Thymus (tissue), 11 donors: ENCODE measurements at regions not wholly inside any gene's neighbourhood (a gene's known extent, or its start where the extent isn't known, plus 50 kb on each side); places are given as distances from the start of the nearest gene placed in this dataset.
A peak's percentile ranks its signal among the peaks of the same experiment; 100 is the strongest.
"Not testable (repeated sequence)": the region's sequence is repeated elsewhere in the genome, so short reads cannot be mapped to it uniquely, and the experiment has no call there.

ENCODE experiments used
- DNase-seq, 9 donors: peaks; one replicate each; pipeline ENCODE4 v3.0.0-alpha.2; 2013; ENCODE audit warnings: low spot score in 9 of 9, low read depth in 6 of 9, missing footprints in 1 of 9
- H3K27ac ChIP-seq, 2 donors: one replicate each; pipeline ENCODE4 v1.5.1; 2013; ENCODE audit warnings: control low read depth in 1 of 2, low read depth in 1 of 2, low read length in 1 of 2, mild to moderate bottlenecking in 1 of 2, moderate library complexity in 1 of 2
- H3K27me3 ChIP-seq, 2 donors: one replicate each; pipeline ENCODE4 v1.5.1; 2013; ENCODE audit warnings: low read length in 1 of 2; ENCODE audit not compliant: control insufficient read depth in 2 of 2, insufficient read depth in 1 of 2
- H3K36me3 ChIP-seq, 2 donors: one replicate each; pipeline ENCODE4 v1.5.1; 2013; ENCODE audit warnings: low read length in 1 of 2, mild to moderate bottlenecking in 1 of 2, moderate library complexity in 1 of 2; ENCODE audit not compliant: control insufficient read depth in 2 of 2, insufficient read depth in 2 of 2
- H3K4me1 ChIP-seq, 2 donors: one replicate each; pipeline ENCODE4 v1.5.1; 2013; ENCODE audit warnings: low read length in 2 of 2; ENCODE audit not compliant: control insufficient read depth in 2 of 2, insufficient read depth in 2 of 2
- H3K4me3 ChIP-seq, 2 donors: one replicate each; pipeline ENCODE4 v1.5.1; 2013; ENCODE audit warnings: low read length in 2 of 2, control low read depth in 1 of 2, mild to moderate bottlenecking in 1 of 2
- H3K9me3 ChIP-seq, 2 donors: one replicate each; pipeline ENCODE4 v1.5.1; 2013; ENCODE audit warnings: low read length in 1 of 2, mild to moderate bottlenecking in 1 of 2; ENCODE audit not compliant: control insufficient read depth in 2 of 2, insufficient read depth in 1 of 2
- WGBS: extraction: QIAGEN DNeasy Blood & Tissue Kit; methylation state at CpG from one replicate; pipeline ENCODE4 v1.1.7; 2013; 5-methylcytosine and 5-hydroxymethylcytosine counted together
- donor health status: healthy.

DNA sequence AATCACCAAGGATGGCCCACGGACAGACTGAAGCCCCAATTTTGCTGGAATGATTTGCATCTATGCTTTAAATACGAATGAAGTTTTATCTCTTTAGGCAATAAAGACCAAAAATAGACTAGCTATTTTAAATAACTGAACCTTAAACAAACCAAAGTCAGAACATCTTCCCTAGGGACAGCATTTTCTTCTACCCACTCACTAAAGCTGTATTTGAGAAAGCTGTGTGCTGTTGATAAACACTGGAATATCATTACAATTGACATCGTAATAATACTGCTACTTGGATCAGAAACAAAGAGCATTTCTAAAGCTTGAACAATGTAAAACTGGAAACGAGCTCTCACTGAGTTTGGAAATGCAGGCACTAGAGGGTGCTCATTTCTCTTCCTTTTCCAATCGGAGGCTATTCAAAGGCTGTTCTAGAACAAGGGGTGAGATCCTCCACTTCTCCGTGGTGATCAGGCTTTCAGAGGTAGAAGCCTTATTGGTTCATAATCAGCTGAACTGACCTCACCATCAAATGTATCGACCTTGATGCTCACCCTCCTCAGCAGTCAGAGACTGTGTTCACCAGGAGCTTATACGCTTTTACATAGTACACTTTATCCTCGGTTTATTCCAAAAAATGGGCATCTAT is 225.3 kb upstream of the PRSS1 start:
- 69% methylated on average over 9 of the region's 9 CpGs for WGBS
- H3K27ac ChIP-seq = no peak overlapping the region
- DNase-seq = no peak

DNA sequence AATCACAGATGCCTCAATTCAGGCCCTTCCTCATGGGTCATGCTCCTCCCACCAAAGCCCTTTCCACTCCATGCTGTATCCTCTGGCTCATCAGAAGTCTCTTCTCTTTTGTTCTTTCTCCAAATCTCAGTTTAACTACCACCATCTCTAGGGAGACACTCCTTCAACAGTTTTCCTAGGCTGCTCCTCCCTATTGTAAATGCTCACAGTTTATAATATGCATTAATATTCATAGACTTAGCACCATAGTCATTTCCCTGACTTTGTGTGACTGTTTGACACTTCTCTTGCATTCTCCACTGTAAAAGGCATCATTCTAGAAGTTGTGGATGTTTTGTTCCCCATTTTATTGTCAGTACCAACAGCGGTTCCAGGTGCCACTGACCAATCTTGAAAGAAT is 226.5 kb upstream of the PRSS1 start:
- no peaks in the 10 kb centered on the region for H3K9me3 ChIP-seq
- 97% methylated on average over 1 of the region's 1 CpG for WGBS
- H3K4me3 ChIP-seq = no peak overlapping the region
- no peak for DNase-seq
- no peaks in the 10 kb centered on the region for H3K36me3 ChIP-seq
- H3K4me1 ChIP-seq = peaks cover 10 to 61% of the 10 kb centered on the region in 2 donors
- H3K27me3 ChIP-seq = no peaks in the 10 kb centered on the region
- no peak overlapping the region for H3K27ac ChIP-seq

More for the DNA sequence above, 225.3 kb upstream of the PRSS1 start:
- no peak overlapping the region for H3K4me3 ChIP-seq
- no peaks in the 10 kb centered on the region for H3K9me3 ChIP-seq
- H3K36me3 ChIP-seq = no peaks in the 10 kb centered on the region
- no peaks in the 10 kb centered on the region for H3K27me3 ChIP-seq
- peaks cover 10 to 61% of the 10 kb centered on the region in 2 donors for H3K4me1 ChIP-seq

DNA sequence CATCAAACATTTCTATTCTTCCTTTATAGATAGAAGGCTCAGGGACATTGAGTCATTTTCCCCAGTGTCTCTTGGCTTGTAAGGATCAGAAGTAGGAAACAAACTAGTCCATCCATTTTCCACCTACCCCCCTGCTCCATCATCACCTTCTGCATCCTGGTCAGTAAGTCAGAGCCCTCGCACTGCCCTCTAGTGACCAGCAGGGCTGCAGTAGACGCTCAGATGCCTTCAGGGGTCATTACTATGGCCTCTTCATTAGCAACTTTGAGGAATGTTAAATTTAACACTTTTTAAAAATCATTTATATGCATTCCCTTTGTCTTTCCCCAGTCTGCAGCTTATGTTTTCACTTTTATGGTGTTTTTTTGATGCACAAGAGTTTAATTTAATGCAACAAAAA is 228.4 kb upstream of the PRSS1 start:
- not testable (repeated sequence) for H3K9me3 ChIP-seq

DNA sequence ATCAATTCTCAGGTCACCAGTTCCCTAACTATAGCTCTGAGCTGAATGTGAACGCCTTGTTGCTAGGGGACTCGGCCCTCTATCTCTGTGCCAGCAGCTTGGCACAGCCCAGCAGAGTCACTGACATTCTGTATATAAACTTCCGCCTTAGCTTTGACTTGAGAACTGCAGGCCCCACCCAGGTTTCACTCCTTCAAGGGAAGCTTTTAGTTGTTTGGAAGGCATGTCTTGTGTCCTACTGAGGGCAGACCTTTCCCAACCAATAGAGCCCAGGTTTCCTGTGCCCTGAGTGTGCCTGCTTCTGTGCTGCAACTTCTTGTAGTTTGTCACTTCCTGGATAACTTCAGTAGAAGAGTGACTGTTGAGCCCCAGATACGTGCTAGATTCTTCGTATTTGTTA is 228.8 kb upstream of the PRSS1 start:
- 63% methylated on average over 5 of the region's 5 CpGs for WGBS
- Histone ChIP-seq H3K27ac (peak overlapping the region; percentile 60 to 80), H3K4me1 (peaks cover 12 to 68% of the 10 kb centered on the region in 2 donors)
- not testable (repeated sequence) for H3K4me3 ChIP-seq, DNase-seq, H3K9me3 ChIP-seq, H3K36me3 ChIP-seq, H3K27me3 ChIP-seq

More for the DNA sequence above, 228.4 kb upstream of the PRSS1 start:
- H3K4me1 ChIP-seq = peaks cover 12 to 66% of the 10 kb centered on the region in 2 donors
- H3K36me3 ChIP-seq, H3K27me3 ChIP-seq, DNase-seq, H3K4me3 ChIP-seq: not testable (repeated sequence)
- 69% methylated on average over 2 of the region's 2 CpGs for WGBS
- H3K27ac ChIP-seq = peak overlapping the region; percentile 60 to 80

DNA sequence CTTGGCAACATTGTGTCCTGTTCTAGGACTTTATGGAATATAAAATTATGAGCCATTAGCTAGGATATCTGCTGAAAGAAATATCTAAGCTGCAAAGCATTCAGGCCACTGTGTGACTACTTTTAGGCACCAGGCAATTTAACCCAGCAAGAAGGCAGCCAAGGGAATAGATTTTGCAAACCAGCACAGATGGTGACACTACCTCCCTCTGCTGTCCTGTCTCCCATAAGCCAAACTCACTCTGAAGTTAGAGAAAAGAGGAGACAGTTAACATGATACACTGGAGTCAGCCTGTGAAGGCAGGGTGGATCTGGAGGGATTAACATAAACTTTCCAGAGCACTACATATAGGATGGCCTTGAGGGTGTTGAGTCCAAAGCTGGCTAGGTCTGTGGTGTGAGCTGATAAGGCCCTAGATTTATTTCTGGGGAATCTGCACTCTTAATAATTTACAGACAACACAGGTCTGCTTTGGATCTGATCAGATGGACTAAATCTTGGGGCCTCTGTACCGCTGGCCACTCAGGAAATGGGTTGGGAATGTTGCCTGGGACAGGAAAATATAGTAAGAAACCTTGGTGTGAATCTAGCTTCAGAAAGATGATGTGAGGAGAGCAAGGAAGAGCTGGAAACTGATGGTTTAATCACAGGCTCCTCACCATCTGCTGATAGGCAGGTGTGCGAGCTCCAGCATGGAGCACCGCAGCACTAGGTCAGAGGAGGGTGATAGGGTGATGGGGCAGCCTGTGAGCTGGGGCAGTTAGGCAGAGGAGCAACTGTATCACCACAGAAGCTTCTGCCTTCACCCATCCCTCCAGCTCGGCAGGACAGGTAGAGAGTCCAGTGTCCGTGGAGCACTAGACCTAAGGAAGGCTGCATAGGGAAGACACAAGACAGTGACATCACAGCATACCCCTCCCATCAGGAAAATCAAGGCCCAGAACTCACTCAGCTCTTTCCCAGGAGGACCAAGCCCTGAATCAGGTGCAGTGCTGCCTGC is 229.9 kb upstream of the PRSS1 start:
- 58% methylated on average over 5 of the region's 5 CpGs for WGBS

DNA sequence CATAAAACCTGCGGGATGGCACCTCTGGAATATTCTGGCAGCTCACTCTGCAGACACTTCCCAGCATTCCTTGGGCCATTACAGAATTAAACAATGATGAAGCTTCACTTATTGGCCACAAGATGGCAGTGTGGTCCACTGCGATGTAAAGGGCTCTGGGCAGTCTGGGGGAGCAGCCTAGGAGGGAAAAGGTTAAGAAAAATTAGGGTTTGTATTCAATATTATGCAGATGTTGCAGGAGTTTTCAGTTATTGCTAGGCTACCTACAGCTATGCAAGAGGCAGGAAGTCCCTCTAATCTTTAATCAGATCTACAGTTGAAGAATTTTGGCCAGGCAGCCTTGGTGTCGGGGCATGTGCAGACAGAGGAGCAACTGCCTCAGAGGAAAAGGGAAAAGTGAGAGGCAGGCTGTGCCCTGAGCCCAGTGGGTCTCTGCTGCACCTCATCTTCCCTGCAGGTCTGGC is 233.2 kb upstream of the PRSS1 start:
- DNase-seq = peak in 7 of 9 donors; percentile 43 to 80 (median 62)
- no peaks in the 10 kb centered on the region for H3K36me3 ChIP-seq
- H3K4me3 ChIP-seq = no peak overlapping the region
- H3K27ac ChIP-seq = peak overlapping the region; percentile 8 to 75
- H3K4me1 ChIP-seq = peaks cover 12 to 72% of the 10 kb centered on the region in 2 donors
- 6% methylated on average over 3 of the region's 3 CpGs for WGBS
- no peaks in the 10 kb centered on the region for H3K27me3 ChIP-seq
- no peaks in the 10 kb centered on the region for H3K9me3 ChIP-seq

More for the DNA sequence above, 229.9 kb upstream of the PRSS1 start:
- no peaks in the 10 kb centered on the region for H3K27me3 ChIP-seq
- H3K4me3 ChIP-seq = no peak overlapping the region
- H3K9me3 ChIP-seq = no peaks in the 10 kb centered on the region
- peaks cover 12 to 77% of the 10 kb centered on the region in 2 donors for H3K4me1 ChIP-seq
- peak overlapping the region; percentile 74 to 80 for H3K27ac ChIP-seq
- H3K36me3 ChIP-seq = no peaks in the 10 kb centered on the region
- no peak for DNase-seq

DNA sequence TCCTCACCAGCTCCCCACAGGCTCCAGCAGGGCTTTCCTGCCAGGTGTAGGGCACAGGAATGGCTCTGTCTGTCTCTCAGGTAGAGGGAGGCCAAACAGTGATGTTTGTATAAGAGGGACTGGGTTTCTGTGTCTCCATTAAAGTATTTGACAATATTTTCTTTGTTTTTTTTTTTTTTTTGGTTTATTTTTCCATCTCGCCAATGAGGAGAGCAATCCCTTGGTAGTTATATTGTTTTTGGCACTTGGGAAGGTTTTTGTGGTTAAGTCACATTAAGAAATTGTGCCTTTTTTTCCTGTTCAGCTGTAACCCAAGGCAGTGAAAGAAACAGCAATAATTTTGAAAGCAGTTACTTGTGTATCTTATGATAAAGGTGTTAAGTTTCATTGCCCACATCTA is 234.6 kb upstream of the PRSS1 start:
- not testable (repeated sequence) for H3K36me3 ChIP-seq, H3K27me3 ChIP-seq, H3K9me3 ChIP-seq, H3K4me3 ChIP-seq, DNase-seq
- 38% methylated on average over 1 of the region's 1 CpG for WGBS
- peaks cover 5 to 66% of the 10 kb centered on the region in 2 donors for H3K4me1 ChIP-seq
- peak overlapping the region in 1 of 2 donors; percentile 62 for H3K27ac ChIP-seq

DNA sequence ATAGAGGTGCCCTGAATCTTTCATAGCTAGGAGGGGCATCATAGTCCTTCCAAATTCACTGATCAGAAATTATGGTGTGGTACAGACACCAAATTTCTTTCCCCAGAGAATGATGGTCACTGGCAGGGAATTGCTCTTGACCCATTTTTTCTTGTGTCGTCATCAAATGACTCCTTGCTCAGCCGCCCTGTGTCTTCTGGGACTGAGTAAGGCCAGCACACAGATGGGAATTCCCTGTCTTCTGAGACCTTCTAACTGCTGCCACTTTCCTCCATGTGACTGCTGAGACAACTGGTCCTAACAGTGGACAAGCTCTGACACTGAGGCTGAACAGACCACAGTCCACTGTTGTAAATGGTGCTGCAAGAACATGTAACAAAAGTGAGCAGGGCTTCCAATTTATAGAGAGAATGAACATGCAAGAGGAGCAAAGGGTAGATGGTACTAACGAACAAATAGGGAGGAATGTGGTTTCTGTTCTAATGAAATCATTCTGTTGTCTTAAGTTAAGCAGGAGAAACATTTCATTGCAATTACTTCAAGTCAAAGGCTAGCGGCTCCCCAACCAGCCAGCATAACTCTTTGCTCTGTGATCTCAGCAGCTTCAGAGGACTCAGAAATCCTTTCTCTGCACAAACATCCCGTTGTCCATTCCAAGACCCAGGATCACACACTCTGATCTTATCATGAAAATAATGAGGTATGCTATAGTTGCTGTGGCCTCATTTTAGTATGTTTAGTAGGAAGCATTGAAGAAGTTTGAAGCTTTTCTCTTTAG is 235.9 kb upstream of the PRSS1 start:
- H3K4me3 ChIP-seq = no peak overlapping the region
- no peaks in the 10 kb centered on the region for H3K27me3 ChIP-seq
- H3K9me3 ChIP-seq = no peaks in the 10 kb centered on the region
- WGBS = 72% methylated on average over 5 of the region's 5 CpGs
- H3K36me3 ChIP-seq = no peaks in the 10 kb centered on the region
- DNase-seq = no peak
- H3K4me1 ChIP-seq = peaks cover 2 to 66% of the 10 kb centered on the region in 2 donors
- H3K27ac ChIP-seq = no peak overlapping the region
